ENCODE measurements at regions not wholly inside any gene's neighbourhood (a gene's known extent, or its start where the extent isn't known, plus 50 kb on each side); places are given as distances from the start of the nearest gene placed in this dataset.

GRCh38 chr22:47849576-47849975 lies 1087.1 kb downstream of the TBC1D22A start:
- H3K36me3 Mint-ChIP-seq (ENCODE audit: low read depth) = no peaks in the 10 kb centered on the region
- H3K27me3 Mint-ChIP-seq = peaks cover 30% of the 10 kb centered on the region
- H3K4me1 Mint-ChIP-seq (ENCODE audit: low read depth) = no peaks in the 10 kb centered on the region
- no peaks in the 10 kb centered on the region for H3K9me3 Mint-ChIP-seq
- no peak for DNase-seq
- H3K4me3 Mint-ChIP-seq = no peak overlapping the region
- no peak overlapping the region for H3K27ac Mint-ChIP-seq

DNA sequence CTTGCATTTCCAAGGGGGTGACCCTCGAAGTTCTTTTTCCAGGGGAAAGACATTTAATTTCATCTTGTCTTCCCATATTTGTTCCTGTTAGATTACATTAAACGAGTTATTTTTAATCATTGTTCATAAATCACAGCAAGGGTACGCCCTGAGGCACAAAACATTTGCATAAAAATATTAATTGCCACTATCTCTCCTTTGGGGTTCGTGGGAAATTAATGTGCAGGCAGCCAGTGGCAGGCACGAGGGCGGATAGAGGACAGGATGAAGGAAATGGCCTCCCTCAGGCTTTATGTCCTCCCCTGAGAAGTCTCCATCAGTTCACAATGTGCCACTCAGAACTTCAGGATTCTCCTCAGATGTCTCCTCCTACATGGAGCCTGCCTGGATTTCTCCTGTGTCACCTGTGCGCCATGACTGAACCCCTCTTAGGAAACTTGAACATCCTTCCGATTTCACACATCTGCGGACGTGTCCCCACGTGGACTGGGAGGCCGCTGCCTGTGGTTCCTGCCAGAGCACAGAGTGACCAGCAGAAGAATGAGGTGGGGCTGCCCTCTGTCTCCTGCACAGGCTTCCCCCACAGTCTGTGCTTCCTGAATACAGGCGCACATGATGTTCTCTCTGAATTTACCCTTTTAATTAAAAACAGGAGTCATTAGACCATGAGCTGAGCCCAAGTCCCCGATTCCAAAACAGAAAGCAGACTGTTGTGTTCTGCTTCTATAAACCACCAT lies 1085.9 kb downstream of the TBC1D22A start:
- Mint-ChIP-seq H3K27ac (no peak overlapping the region), H3K36me3 (ENCODE audit: low read depth) (no peaks in the 10 kb centered on the region), H3K4me3 (no peak overlapping the region), H3K9me3 (no peaks in the 10 kb centered on the region), H3K4me1 (ENCODE audit: low read depth) (no peaks in the 10 kb centered on the region), H3K27me3 (peaks cover 30% of the 10 kb centered on the region)
- no peak for DNase-seq

GRCh38 chr22:47847131-47847890 lies 1084.9 kb downstream of the TBC1D22A start:
- Mint-ChIP-seq H3K27ac (no peak overlapping the region), H3K4me3 (no peak overlapping the region), H3K4me1 (ENCODE audit: low read depth) (no peaks in the 10 kb centered on the region), H3K36me3 (ENCODE audit: low read depth) (no peaks in the 10 kb centered on the region), H3K27me3 (peaks cover 28% of the 10 kb centered on the region), H3K9me3 (no peaks in the 10 kb centered on the region)
- no peak for DNase-seq

- Mint-ChIP-seq H3K27ac (no peak overlapping the region), H3K9me3 (no peaks in the 10 kb centered on the region), H3K4me1 (ENCODE audit: low read depth) (no peaks in the 10 kb centered on the region), H3K36me3 (ENCODE audit: low read depth) (no peaks in the 10 kb centered on the region), H3K4me3 (no peak overlapping the region), H3K27me3 (peaks cover 30% of the 10 kb centered on the region)
- DNase-seq = no peak
Measured at GRCh38 chr22:47846206-47846605, 1083.8 kb downstream of the TBC1D22A start.

GRCh38 chr22:47842119-47842518 lies 1079.7 kb downstream of the TBC1D22A start:
- no peak for DNase-seq
- Mint-ChIP-seq H3K9me3 (no peaks in the 10 kb centered on the region), H3K27ac (no peak overlapping the region), H3K4me1 (ENCODE audit: low read depth) (no peaks in the 10 kb centered on the region), H3K36me3 (ENCODE audit: low read depth) (no peaks in the 10 kb centered on the region), H3K4me3 (no peak overlapping the region), H3K27me3 (peaks cover 36% of the 10 kb centered on the region)

DNA sequence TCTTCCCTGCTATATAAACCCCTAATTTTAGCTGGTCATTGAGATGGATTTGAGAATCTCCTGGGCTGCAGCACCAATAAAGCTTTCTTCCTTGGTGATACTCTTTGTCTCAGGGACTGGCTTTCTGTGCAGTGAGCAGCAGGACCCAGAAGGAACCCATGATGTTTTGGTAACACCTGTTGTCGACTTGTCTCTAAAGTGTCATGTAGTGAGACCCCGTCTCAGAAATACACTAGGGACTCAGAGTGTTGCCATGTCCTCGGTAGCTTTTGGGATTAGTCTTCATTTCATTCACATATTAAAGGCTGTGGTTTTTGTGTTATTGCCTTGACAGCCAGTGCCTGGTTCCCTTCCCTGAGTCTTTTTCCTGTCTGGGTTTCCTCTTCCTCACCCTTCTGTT lies 1078.7 kb downstream of the TBC1D22A start:
- no peaks in the 10 kb centered on the region for H3K36me3 Mint-ChIP-seq (ENCODE audit: low read depth)
- no peaks in the 10 kb centered on the region for H3K9me3 Mint-ChIP-seq
- no peak overlapping the region for H3K4me3 Mint-ChIP-seq
- no peaks in the 10 kb centered on the region for H3K4me1 Mint-ChIP-seq (ENCODE audit: low read depth)
- no peak overlapping the region for H3K27ac Mint-ChIP-seq
- peaks cover 36% of the 10 kb centered on the region for H3K27me3 Mint-ChIP-seq
- no peak for DNase-seq

GRCh38 chr22:47839595-47840227 lies 1077.3 kb downstream of the TBC1D22A start:
- no peaks in the 10 kb centered on the region for H3K36me3 Mint-ChIP-seq (ENCODE audit: low read depth)
- DNase-seq = no peak

GRCh38 chr22:47837703-47838102 lies 1075.3 kb downstream of the TBC1D22A start:
- H3K36me3 Mint-ChIP-seq (ENCODE audit: low read depth) = no peaks in the 10 kb centered on the region
- no peak overlapping the region for H3K27ac Mint-ChIP-seq
- no peaks in the 10 kb centered on the region for H3K9me3 Mint-ChIP-seq
- H3K4me3 Mint-ChIP-seq = no peak overlapping the region
- peaks cover 43% of the 10 kb centered on the region for H3K27me3 Mint-ChIP-seq
- no peak for DNase-seq
- no peaks in the 10 kb centered on the region for H3K4me1 Mint-ChIP-seq (ENCODE audit: low read depth)

More at GRCh38 chr22:47839595-47840227, 1077.3 kb downstream of the TBC1D22A start:
- Mint-ChIP-seq H3K27me3 (peaks cover 36% of the 10 kb centered on the region), H3K4me3 (no peak overlapping the region), H3K4me1 (ENCODE audit: low read depth) (no peaks in the 10 kb centered on the region), H3K27ac (no peak overlapping the region), H3K9me3 (no peaks in the 10 kb centered on the region)

DNA sequence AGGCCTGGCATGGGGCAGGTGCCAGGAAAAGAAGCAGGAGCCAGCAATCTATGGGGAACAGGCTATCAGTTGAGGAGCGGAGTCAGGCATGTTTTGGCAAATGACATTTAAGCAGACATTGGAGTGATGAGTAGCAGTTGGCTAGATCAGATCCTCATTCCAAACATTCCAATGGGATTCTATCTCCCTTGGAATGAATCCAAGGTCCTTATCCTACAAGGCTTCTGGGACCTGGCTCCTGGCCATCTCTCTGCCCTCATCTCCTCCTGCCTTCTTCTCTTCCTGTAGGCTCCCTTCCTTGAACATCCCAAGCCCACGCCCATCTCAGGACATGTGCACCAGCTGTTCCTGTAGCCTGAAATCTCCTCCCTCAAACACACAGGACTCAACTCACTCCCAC lies 1074.5 kb downstream of the TBC1D22A start:
- Mint-ChIP-seq H3K27me3 (peaks cover 48% of the 10 kb centered on the region), H3K4me1 (ENCODE audit: low read depth) (no peaks in the 10 kb centered on the region)
- DNase-seq = no peak

GRCh38 chr22:47835726-47836125 lies 1073.3 kb downstream of the TBC1D22A start:
- no peaks in the 10 kb centered on the region for H3K9me3 Mint-ChIP-seq
- peaks cover 47% of the 10 kb centered on the region for H3K27me3 Mint-ChIP-seq
- no peak for DNase-seq
- H3K27ac Mint-ChIP-seq = no peak overlapping the region
- H3K4me1 Mint-ChIP-seq (ENCODE audit: low read depth) = no peaks in the 10 kb centered on the region
- no peak overlapping the region for H3K4me3 Mint-ChIP-seq
- no peaks in the 10 kb centered on the region for H3K36me3 Mint-ChIP-seq (ENCODE audit: low read depth)

More for the DNA sequence above, 1074.5 kb downstream of the TBC1D22A start:
- Mint-ChIP-seq H3K9me3 (no peaks in the 10 kb centered on the region), H3K36me3 (ENCODE audit: low read depth) (no peaks in the 10 kb centered on the region), H3K27ac (no peak overlapping the region), H3K4me3 (no peak overlapping the region)

DNA sequence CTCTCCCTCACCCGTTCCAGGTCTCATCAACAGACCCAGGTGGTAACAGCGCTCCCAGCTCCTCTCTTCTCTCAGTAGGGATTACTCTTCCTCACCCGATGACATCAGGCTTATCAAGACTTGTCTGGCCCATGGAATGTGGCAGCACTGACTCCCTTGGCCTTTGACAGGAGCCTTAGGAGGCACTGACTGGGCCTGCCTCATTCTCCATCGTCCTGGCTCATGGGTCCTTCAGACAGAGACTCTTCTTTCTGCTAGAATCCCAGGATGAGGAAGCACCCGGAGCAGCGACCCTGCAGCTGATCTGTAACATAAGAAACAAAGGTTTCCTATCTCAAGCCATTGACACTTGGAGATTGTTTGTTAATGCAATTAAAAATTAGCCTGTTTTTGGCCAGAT lies 1063.6 kb downstream of the TBC1D22A start:
- peaks cover 16% of the 10 kb centered on the region for H3K27me3 Mint-ChIP-seq
- no peaks in the 10 kb centered on the region for H3K9me3 Mint-ChIP-seq
- no peaks in the 10 kb centered on the region for H3K4me1 Mint-ChIP-seq (ENCODE audit: low read depth)
- H3K27ac Mint-ChIP-seq = no peak overlapping the region
- H3K4me3 Mint-ChIP-seq = no peak overlapping the region
- no peaks in the 10 kb centered on the region for H3K36me3 Mint-ChIP-seq (ENCODE audit: low read depth)
- no peak for DNase-seq

- H3K36me3 Mint-ChIP-seq (ENCODE audit: low read depth) = no peaks in the 10 kb centered on the region
- H3K27me3 Mint-ChIP-seq = peaks cover 22% of the 10 kb centered on the region
- no peak overlapping the region for H3K4me3 Mint-ChIP-seq
- DNase-seq = no peak
- H3K9me3 Mint-ChIP-seq = peaks cover 3% of the 10 kb centered on the region
- H3K4me1 Mint-ChIP-seq (ENCODE audit: low read depth) = no peaks in the 10 kb centered on the region
- H3K27ac Mint-ChIP-seq = no peak overlapping the region
Measured at GRCh38 chr22:47822422-47822821, 1060.0 kb downstream of the TBC1D22A start.

DNA sequence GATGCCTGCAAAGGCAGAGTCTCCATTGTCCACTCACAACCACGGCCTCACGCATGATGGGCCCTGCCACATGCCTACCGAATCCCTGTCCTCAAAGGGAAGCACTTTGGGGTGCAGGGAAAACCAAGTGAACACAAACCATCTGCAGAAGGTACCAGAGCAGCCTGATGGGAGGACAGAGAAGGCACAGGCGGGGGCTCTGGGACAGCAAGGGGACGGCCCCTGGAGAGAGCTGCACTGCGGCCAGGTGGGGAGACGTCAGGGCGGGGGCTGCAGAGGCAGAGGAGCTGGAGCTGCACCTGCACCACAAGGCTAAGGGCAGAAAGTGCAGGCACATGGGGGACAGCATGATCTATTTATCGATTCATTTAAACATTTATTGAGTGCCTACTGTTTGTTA lies 1056.0 kb downstream of the TBC1D22A start:
- Mint-ChIP-seq H3K4me3 (no peak overlapping the region), H3K27ac (no peak overlapping the region), H3K27me3 (peaks cover 18% of the 10 kb centered on the region), H3K9me3 (peaks cover 5% of the 10 kb centered on the region), H3K4me1 (ENCODE audit: low read depth) (no peaks in the 10 kb centered on the region), H3K36me3 (ENCODE audit: low read depth) (no peaks in the 10 kb centered on the region)
- DNase-seq = no peak

- Mint-ChIP-seq H3K27me3 (peaks cover 14% of the 10 kb centered on the region), H3K4me1 (ENCODE audit: low read depth) (no peaks in the 10 kb centered on the region), H3K4me3 (no peak overlapping the region), H3K36me3 (ENCODE audit: low read depth) (no peaks in the 10 kb centered on the region), H3K27ac (no peak overlapping the region), H3K9me3 (peaks cover 5% of the 10 kb centered on the region)
- DNase-seq = no peak
Measured at GRCh38 chr22:47817380-47817779, 1054.9 kb downstream of the TBC1D22A start.

DNA sequence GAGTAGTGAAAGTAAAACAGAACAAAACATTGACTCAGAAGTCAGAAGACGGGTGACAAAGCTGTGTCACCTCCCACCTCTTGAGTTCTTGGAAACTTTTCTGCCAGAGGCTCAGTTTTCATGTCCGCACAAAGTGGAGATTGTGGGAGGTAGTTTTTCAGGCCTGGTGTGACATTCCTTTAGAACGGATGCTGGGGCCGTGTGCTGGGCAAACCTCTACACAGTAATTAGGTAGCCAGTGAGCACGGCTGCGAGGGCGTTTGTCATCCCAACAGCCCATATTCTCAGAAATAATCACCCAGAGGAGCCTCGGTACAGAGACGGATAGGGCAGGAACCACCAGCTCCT lies 1054.4 kb downstream of the TBC1D22A start:
- H3K4me1 Mint-ChIP-seq (ENCODE audit: low read depth) = no peaks in the 10 kb centered on the region
- no peak for DNase-seq
- H3K9me3 Mint-ChIP-seq = peaks cover 5% of the 10 kb centered on the region
- H3K27me3 Mint-ChIP-seq = peaks cover 20% of the 10 kb centered on the region
- no peak overlapping the region for H3K4me3 Mint-ChIP-seq
- no peaks in the 10 kb centered on the region for H3K36me3 Mint-ChIP-seq (ENCODE audit: low read depth)
- no peak overlapping the region for H3K27ac Mint-ChIP-seq

Data from activated T-cell treated with anti-CD3 and anti-CD28 coated beads, Interleukin-2, amount 50 U/mL, for 24 hours (primary cell).